ENCODE measurements at regions not wholly inside any gene's neighbourhood (a gene's known extent, or its start where the extent isn't known, plus 50 kb on each side); places are given as distances from the start of the nearest gene placed in this dataset.

GRCh38 chr17:77363821-77364361 lies 223.1 kb downstream of the SEC14L1 start:
- intact Hi-C loops (cut with micrococcal nuclease; ENCODE audit: unreplicated experiment): no loop called here
- Histone ChIP-seq H4K20me1 (ENCODE audit: insufficient read depth, low read length) (peaks cover 40% of the 10 kb centered on the region), H3K27me3 (ENCODE audit: control insufficient read depth in 1 of 2, insufficient read depth in 2 of 2, low read length in 2 of 2) (no peaks in the 10 kb centered on the region), H2AFZ (ENCODE audit: low read length) (no peak overlapping the region), H3K4me1 (ENCODE audit: insufficient read depth, low read length) (peaks cover 56% of the 10 kb centered on the region), H3K36me3 (replicated peaks in 1 of 2; ENCODE audit: control insufficient read depth in 1 of 2, insufficient read depth in 2 of 2, low read length in 2 of 2) (peaks cover 7 to 8% of the 10 kb centered on the region in 2 experiments; a peak in 3 of 5 replicates), H3K4me2 (ENCODE audit: low read depth, low read length) (peak overlapping the region; percentile 54), H3K79me2 (ENCODE audit: insufficient read depth, low read length) (peaks cover 80% of the 10 kb centered on the region), H3K9me3 (ENCODE audit: low read length) (no peaks in the 10 kb centered on the region), H3K4me3 (replicated peaks in 1 of 3; ENCODE audit: insufficient read depth in 1 of 3, low read depth in 2 of 3, low read length in 3 of 3) (peak overlapping the region in 1 of 3 experiments; percentile 45; a peak in 2 of 6 replicates), H3K9ac (ENCODE audit: insufficient read depth, low read depth, low read length) (peak overlapping the region; percentile 55), H3K27ac (ENCODE audit: extremely low read length, insufficient read depth, low read length) (peak overlapping the region; percentile 61)
- in situ Hi-C loops (cut with HindIII; ENCODE audit: extremely low pct_ligation_motif_present, low pct_unique_long_range_greater_than_20kb): no loop called here
- peak; percentile 82 for ATAC-seq
- peak; percentile 71 for DNase-seq (ENCODE audit: low spot score)
- CTCF ChIA-PET (ENCODE audit: low intra/inter-chr PET ratio, low total read pairs): no interaction called here
- FAIRE-seq: peak; percentile 23
- BruUV-seq (replicated peaks): no TSS peak
- WGBS (ENCODE audit: low lambda C conversion rate): 67% methylated on average over 15 of the region's 17 CpGs
- POLR2A ChIA-PET: interaction anchor here (2.3 kb wide), 1 partner anchor 10 kb away, joined by 9 read pairs; no protein-coding TSS in a partner anchor
- no peak for TF ChIP-seq PHF5A (CRISPR knock-in tag; IDR thresholded peaks at IDR 0.05; ENCODE audit: low read depth, unreplicated experiment)
- no peak for TF ChIP-seq IRF2 (CRISPR knock-in tag; IDR thresholded peaks at IDR 0.05)
- TF ChIP-seq, protein P1, sequence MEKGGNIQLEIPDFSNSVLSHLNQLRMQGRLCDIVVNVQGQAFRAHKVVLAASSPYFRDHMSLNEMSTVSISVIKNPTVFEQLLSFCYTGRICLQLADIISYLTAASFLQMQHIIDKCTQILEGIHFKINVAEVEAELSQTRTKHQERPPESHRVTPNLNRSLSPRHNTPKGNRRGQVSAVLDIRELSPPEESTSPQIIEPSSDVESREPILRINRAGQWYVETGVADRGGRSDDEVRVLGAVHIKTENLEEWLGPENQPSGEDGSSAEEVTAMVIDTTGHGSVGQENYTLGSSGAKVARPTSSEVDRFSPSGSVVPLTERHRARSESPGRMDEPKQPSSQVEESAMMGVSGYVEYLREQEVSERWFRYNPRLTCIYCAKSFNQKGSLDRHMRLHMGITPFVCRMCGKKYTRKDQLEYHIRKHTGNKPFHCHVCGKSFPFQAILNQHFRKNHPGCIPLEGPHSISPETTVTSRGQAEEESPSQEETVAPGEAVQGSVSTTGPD (CRISPR knock-in tag; IDR thresholded peaks at IDR 0.05): peak; percentile 76; the same call in 1 of the 2 replicates
- TF ChIP-seq, protein P2, sequence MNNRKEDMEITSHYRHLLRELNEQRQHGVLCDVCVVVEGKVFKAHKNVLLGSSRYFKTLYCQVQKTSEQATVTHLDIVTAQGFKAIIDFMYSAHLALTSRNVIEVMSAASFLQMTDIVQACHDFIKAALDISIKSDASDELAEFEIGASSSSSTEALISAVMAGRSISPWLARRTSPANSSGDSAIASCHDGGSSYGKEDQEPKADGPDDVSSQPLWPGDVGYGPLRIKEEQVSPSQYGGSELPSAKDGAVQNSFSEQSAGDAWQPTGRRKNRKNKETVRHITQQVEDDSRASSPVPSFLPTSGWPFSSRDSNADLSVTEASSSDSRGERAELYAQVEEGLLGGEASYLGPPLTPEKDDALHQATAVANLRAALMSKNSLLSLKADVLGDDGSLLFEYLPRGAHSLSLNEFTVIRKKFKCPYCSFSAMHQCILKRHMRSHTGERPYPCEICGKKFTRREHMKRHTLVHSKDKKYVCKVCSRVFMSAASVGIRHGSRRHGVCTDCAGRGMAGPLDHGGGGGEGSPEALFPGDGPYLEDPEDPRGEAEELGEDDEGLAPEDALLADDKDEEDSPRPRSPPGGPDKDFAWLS (CRISPR knock-in tag; IDR thresholded peaks at IDR 0.05; ENCODE audit: borderline replicate concordance): no peak
- no peak for TF ChIP-seq ZNF264 (CRISPR knock-in tag; IDR thresholded peaks at IDR 0.05)
- TF ChIP-seq, protein P3, sequence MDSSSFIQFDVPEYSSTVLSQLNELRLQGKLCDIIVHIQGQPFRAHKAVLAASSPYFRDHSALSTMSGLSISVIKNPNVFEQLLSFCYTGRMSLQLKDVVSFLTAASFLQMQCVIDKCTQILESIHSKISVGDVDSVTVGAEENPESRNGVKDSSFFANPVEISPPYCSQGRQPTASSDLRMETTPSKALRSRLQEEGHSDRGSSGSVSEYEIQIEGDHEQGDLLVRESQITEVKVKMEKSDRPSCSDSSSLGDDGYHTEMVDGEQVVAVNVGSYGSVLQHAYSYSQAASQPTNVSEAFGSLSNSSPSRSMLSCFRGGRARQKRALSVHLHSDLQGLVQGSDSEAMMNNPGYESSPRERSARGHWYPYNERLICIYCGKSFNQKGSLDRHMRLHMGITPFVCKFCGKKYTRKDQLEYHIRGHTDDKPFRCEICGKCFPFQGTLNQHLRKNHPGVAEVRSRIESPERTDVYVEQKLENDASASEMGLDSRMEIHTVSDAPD (CRISPR knock-in tag; IDR thresholded peaks at IDR 0.05): peak; percentile 66; the same call in 1 of the 2 replicates
- no peak for TF ChIP-seq TBX3 (IDR thresholded peaks at IDR 0.05; ENCODE audit: borderline replicate concordance)
- TF ChIP-seq ZMYM3 (CRISPR knock-in tag; IDR thresholded peaks at IDR 0.05): peak; percentile 25
- TF ChIP-seq ZNF816 (CRISPR knock-in tag; IDR thresholded peaks at IDR 0.05; ENCODE audit: borderline replicate concordance): no peak
- no peak for TF ChIP-seq ZBTB1 (CRISPR knock-in tag; IDR thresholded peaks at IDR 0.05; ENCODE audit: borderline replicate concordance)
- 0 out of 2 replicates have a peak, but pooled peaks have one; percentile 11 for TF ChIP-seq RBAK (CRISPR knock-in tag; IDR thresholded peaks at IDR 0.05)
- TF ChIP-seq ZIK1 (CRISPR knock-in tag; IDR thresholded peaks at IDR 0.05; ENCODE audit: borderline replicate concordance, low read depth): no peak
- no peak for TF ChIP-seq FOXK1 (CRISPR knock-in tag; IDR thresholded peaks at IDR 0.05; ENCODE audit: borderline replicate concordance, low read depth)
- TF ChIP-seq ETV5 (CRISPR knock-in tag; IDR thresholded peaks at IDR 0.05; ENCODE audit: borderline replicate concordance): 0 out of 2 replicates have a peak, but pooled peaks have one; percentile 19
- TF ChIP-seq MEIS2 (CRISPR knock-in tag; IDR thresholded peaks at IDR 0.05): peak; percentile 35; the same call in 1 of the 2 replicates
- TF ChIP-seq RBM39 (IDR thresholded peaks at IDR 0.05; ENCODE audit: low read depth, low read length, poor library complexity, severe bottlenecking): peak; percentile 27
- peak; percentile 28; the same call in 1 of the 2 replicates for TF ChIP-seq MAX (IDR thresholded peaks at IDR 0.05)
- TF ChIP-seq GZF1 (CRISPR knock-in tag; IDR thresholded peaks at IDR 0.05): 0 out of 2 replicates have a peak, but pooled peaks have one; percentile 18
- peak; percentile 90 for TF ChIP-seq JUND (CRISPR knock-in tag; IDR thresholded peaks at IDR 0.05)
- no peak for TF ChIP-seq HNF4G (IDR thresholded peaks at IDR 0.05; ENCODE audit: borderline replicate concordance, low read depth, low read length)
- TF ChIP-seq HNF4G (CRISPR knock-in tag; IDR thresholded peaks at IDR 0.05; ENCODE audit: borderline replicate concordance, low read depth): no peak

All from HepG2 (cell line).